Osteoblast (primary cell): ENCODE measurements at regions not wholly inside any gene's neighbourhood (a gene's known extent, or its start where the extent isn't known, plus 50 kb on each side); places are given as distances from the start of the nearest gene placed in this dataset.

Experiments used
- DNase-seq: peaks from one replicate; pipeline ENCODE4 v3.0.0; 2011; ENCODE audit warnings: low spot score, mixed read lengths; ENCODE audit not compliant: insufficient read length; ENCODE audit errors: missing footprints
- H2AFZ ChIP-seq: 2 replicates; pipeline ENCODE4 v1.6.0; 2011; ENCODE audit warnings: mild to moderate bottlenecking, low read length
- H3K27ac ChIP-seq: 2 replicates; pipeline ENCODE4 v1.5.1; 2011; ENCODE audit warnings: mild to moderate bottlenecking, low read depth, low read length, moderate library complexity
- H3K27me3 ChIP-seq: 2 replicates; pipeline ENCODE4 v1.6.0; 2012; ENCODE audit warnings: mild to moderate bottlenecking, control low read depth, inconsistent platforms, low read length, moderate library complexity; ENCODE audit not compliant: insufficient read depth
- H3K36me3 ChIP-seq: 2 replicates; pipeline ENCODE4 v1.5.1; 2011; ENCODE audit warnings: mild to moderate bottlenecking, low read length, control low read depth, moderate library complexity; ENCODE audit not compliant: insufficient read depth
- H3K4me1 ChIP-seq: 2 replicates; pipeline ENCODE4 v1.5.1; 2011; ENCODE audit warnings: mild to moderate bottlenecking, low read length, control low read depth, moderate library complexity; ENCODE audit not compliant: insufficient read depth
- H3K4me2 ChIP-seq: 2 replicates; pipeline ENCODE4 v1.6.0; 2011; ENCODE audit warnings: mild to moderate bottlenecking, low read length; ENCODE audit not compliant: insufficient read depth
- H3K4me3 ChIP-seq: fragments of 200-600 bp; sonication (generic); 3 replicates; pipeline ENCODE4 v1.5.1; 2012; ENCODE audit warnings: mild to moderate bottlenecking, low read length, inconsistent platforms; ENCODE audit not compliant: insufficient read depth
- H3K79me2 ChIP-seq: 2 replicates; pipeline ENCODE4 v1.6.0; 2012; ENCODE audit warnings: mild to moderate bottlenecking, low read length, control low read depth, inconsistent platforms; ENCODE audit not compliant: insufficient read depth
- H3K9me3 ChIP-seq: 2 replicates; pipeline ENCODE4 v1.5.1; 2011; ENCODE audit warnings: low read depth, low read length, control low read depth
- H4K20me1 ChIP-seq: 2 replicates; pipeline ENCODE4 v1.6.0; 2012; ENCODE audit warnings: mild to moderate bottlenecking, low read length, control low read depth; ENCODE audit not compliant: insufficient read depth
- TF ChIP-seq, protein P1 (sequence below): IDR thresholded peaks from 2 replicates; pipeline ENCODE4 v1.5.1; 2011; ENCODE audit warnings: mild to moderate bottlenecking, low read depth, low read length, moderate library complexity; ENCODE audit errors: extremely low read depth

- Histone ChIP-seq H3K27me3 (no peaks in the 10 kb centered on the region), H3K9me3 (no peaks in the 10 kb centered on the region), H3K4me2 (no peak overlapping the region), H2AFZ (no peak overlapping the region), H3K4me3 (no peak overlapping the region), H4K20me1 (no peaks in the 10 kb centered on the region), H3K27ac (no peak overlapping the region), H3K79me2 (no peaks in the 10 kb centered on the region), H3K36me3 (no peaks in the 10 kb centered on the region), H3K4me1 (peaks cover 5% of the 10 kb centered on the region)
- TF ChIP-seq, protein P1, sequence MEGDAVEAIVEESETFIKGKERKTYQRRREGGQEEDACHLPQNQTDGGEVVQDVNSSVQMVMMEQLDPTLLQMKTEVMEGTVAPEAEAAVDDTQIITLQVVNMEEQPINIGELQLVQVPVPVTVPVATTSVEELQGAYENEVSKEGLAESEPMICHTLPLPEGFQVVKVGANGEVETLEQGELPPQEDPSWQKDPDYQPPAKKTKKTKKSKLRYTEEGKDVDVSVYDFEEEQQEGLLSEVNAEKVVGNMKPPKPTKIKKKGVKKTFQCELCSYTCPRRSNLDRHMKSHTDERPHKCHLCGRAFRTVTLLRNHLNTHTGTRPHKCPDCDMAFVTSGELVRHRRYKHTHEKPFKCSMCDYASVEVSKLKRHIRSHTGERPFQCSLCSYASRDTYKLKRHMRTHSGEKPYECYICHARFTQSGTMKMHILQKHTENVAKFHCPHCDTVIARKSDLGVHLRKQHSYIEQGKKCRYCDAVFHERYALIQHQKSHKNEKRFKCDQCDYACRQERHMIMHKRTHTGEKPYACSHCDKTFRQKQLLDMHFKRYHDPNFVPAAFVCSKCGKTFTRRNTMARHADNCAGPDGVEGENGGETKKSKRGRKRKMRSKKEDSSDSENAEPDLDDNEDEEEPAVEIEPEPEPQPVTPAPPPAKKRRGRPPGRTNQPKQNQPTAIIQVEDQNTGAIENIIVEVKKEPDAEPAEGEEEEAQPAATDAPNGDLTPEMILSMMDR = no peak
- no peak for DNase-seq
Measured at GRCh38 chr14:71168564-71169427, 261.5 kb downstream of the PCNX1 start.

DNA sequence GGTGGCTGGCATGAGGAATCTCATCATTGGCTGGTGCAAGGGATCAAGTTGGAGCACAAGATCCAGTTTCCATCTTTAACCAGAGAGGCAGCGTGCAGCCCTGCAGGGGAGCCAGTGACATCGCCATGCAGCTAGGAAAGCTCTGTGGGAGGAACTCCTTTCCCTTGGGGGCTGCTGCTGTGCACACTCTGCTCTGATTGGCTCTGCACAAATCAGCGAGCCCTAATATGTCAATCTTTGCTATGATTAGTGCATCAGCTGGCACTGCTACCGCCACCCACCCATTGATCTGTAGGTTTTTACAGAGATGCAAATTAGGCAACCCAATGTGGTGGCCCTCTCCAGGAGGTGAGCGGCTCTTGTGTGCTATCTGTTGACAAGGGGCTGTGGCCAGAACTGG lies 262.6 kb downstream of the PCNX1 start:
- H2AFZ ChIP-seq = no peak overlapping the region
- H3K4me3 ChIP-seq = no peak overlapping the region
- H3K4me1 ChIP-seq = peaks cover 5% of the 10 kb centered on the region
- H3K36me3 ChIP-seq = no peaks in the 10 kb centered on the region
- H4K20me1 ChIP-seq = no peaks in the 10 kb centered on the region
- H3K9me3 ChIP-seq = no peaks in the 10 kb centered on the region
- no peak overlapping the region for H3K4me2 ChIP-seq
- H3K27me3 ChIP-seq = no peaks in the 10 kb centered on the region
- no peak overlapping the region for H3K27ac ChIP-seq
- H3K79me2 ChIP-seq = no peaks in the 10 kb centered on the region
- DNase-seq = no peak
- TF ChIP-seq, protein P1 = no peak

DNA sequence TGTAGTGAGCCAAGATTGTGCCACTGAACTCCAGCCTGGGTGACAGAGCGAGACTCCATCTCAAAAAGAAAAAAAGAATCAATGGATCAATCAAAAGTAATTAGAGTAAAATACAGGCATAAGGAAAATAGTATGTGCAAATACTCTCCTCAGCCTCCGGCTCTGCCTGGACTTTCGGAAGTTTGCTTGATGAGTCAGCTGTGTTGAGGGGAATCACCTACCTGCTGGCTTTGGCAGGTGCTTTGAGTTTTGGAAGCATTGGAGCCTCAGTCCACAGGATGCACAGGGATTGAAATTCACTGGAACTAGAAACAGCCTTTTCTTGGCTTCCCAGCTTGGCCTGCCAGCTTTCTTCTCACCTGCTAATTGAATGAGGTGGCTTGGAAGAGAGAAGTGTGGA lies 268.2 kb downstream of the PCNX1 start:
- Histone ChIP-seq H3K9me3 (no peaks in the 10 kb centered on the region), H3K4me1 (no peaks in the 10 kb centered on the region), H4K20me1 (no peaks in the 10 kb centered on the region), H3K4me2 (no peak overlapping the region), H3K36me3 (no peaks in the 10 kb centered on the region), H3K27ac (no peak overlapping the region), H3K79me2 (no peaks in the 10 kb centered on the region), H3K4me3 (no peak overlapping the region), H3K27me3 (no peaks in the 10 kb centered on the region), H2AFZ (no peak overlapping the region)
- TF ChIP-seq, protein P1 = no peak
- no peak for DNase-seq

DNA sequence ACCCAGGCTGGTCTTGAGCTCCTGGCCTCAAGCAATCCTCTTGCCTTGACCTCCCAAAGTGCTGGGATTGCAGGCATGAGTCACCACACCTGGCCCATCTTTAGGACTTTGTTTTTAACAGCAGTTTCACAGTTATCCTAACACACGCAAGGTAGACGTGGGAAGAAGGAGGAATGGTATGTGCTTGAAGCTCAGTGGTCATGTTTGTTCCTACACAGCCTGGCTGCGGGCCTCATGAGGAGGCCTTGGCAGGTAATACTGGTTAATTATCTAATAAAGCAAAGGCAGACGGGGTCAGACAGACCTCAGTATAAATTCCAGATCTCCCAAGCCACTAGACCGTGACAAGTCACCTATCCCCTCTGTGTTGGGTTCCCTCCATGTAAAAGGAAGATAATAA lies 271.8 kb downstream of the PCNX1 start:
- Histone ChIP-seq H3K27ac (no peak overlapping the region), H2AFZ (no peak overlapping the region), H3K4me3 (no peak overlapping the region), H3K79me2 (no peaks in the 10 kb centered on the region), H4K20me1 (no peaks in the 10 kb centered on the region), H3K27me3 (no peaks in the 10 kb centered on the region), H3K36me3 (no peaks in the 10 kb centered on the region), H3K4me2 (no peak overlapping the region), H3K4me1 (no peaks in the 10 kb centered on the region), H3K9me3 (no peaks in the 10 kb centered on the region)
- TF ChIP-seq, protein P1 = no peak
- no peak for DNase-seq
